K562 (cell line): ENCODE measurements at regions not wholly inside any gene's neighbourhood (a gene's known extent, or its start where the extent isn't known, plus 50 kb on each side); places are given as distances from the start of the nearest gene placed in this dataset.

Source experiments
- ATAC-seq: fragments of 200-7000 bp; cut with Tn5 transposase; 3 replicates; pipeline ENCODE4 v1.9.1; 2020; ENCODE audit warnings: moderate library complexity
- BruUV-seq: library from RNA; stranded (reverse); fragments of 400-500 nt; replicated peaks from 2 replicates; lab custom pipeline; 2021; lab: Mats Ljungman, UMichigan
- CTCF ChIA-PET: fragments of 300-600 bp; formaldehyde crosslinking; extraction: SDS; loops from one replicate; lab custom pipeline; 2021; ENCODE audit warnings: low intra/inter-chr PET ratio; lab: Yijun Ruan, JAX
- POLR2A ChIA-PET: fragments of 300-600, 350-650 bp; sonication (Branson Sonifier 250); formaldehyde crosslinking; extraction: SDS; loops from one replicate; lab custom pipeline; 2021; ENCODE audit warnings: antibody characterized with exemption, inconsistent platforms; lab: Yijun Ruan, JAX
- DNase-seq, 4 experiments: peaks; one replicate each; pipeline versions ENCODE4 v3.0.0 to v3.0.0-alpha.2; 2011 to 2018; ENCODE audit warnings: low spot score in 3 of 4, mixed read lengths in 3 of 4; ENCODE audit errors: extremely low read depth in 1 of 4
- FAIRE-seq: peaks from 2 replicates; lab custom pipeline; 2011; peaks lifted over from hg19 to GRCh38; lab: Jason Lieb, UNC
- H2AFZ ChIP-seq: 2 replicates; pipeline ENCODE4 v1.6.0; 2011; ENCODE audit warnings: low read depth, low read length, control low read depth, inconsistent platforms
- H3K27ac ChIP-seq: fragments of 200-600 bp; 3 replicates; pipeline ENCODE4 v1.8.0; 2011; ENCODE audit warnings: low read depth, mild to moderate bottlenecking, control low read depth, inconsistent platforms, low read length, moderate library complexity, mixed read lengths; ENCODE audit errors: extremely low read depth
- H3K27me3 ChIP-seq, 2 experiments: fragments of 300-600 bp in 1 of 2; 2 replicates in 1 of 2; 3 replicates in 1 of 2; pipeline versions ENCODE4 v1.6.0 to v1.8.0; 2011; ENCODE audit warnings: inconsistent platforms in 2 of 2, low read length in 2 of 2, mild to moderate bottlenecking in 1 of 2, mixed read lengths in 1 of 2, moderate library complexity in 1 of 2; ENCODE audit not compliant: control insufficient read depth in 2 of 2, insufficient read depth in 2 of 2
- H3K36me3 ChIP-seq: fragments of 300-600 bp; 3 replicates; pipeline ENCODE4 v1.8.0; 2011; ENCODE audit warnings: mild to moderate bottlenecking, low read length, inconsistent platforms; ENCODE audit not compliant: control insufficient read depth, insufficient read depth
- H3K4me1 ChIP-seq, 2 experiments: fragments of 200-600 bp in 1 of 2; replicated peaks in 1 of 2; 2 replicates in 1 of 2; 3 replicates in 1 of 2; pipeline versions ENCODE4 v1.5.1 to v1.8.0; 2011; ENCODE audit warnings: inconsistent platforms in 2 of 2, low read length in 2 of 2, mild to moderate bottlenecking in 1 of 2, mixed read lengths in 1 of 2, moderate library complexity in 1 of 2; ENCODE audit not compliant: control insufficient read depth in 2 of 2, insufficient read depth in 2 of 2
- H3K4me2 ChIP-seq: 2 replicates; pipeline ENCODE4 v1.6.1; 2011; ENCODE audit warnings: low read length, control low read depth, inconsistent platforms, mixed read lengths; ENCODE audit not compliant: insufficient read depth
- H3K4me3 ChIP-seq: fragments of 200-600 bp; sonication (generic), shearing (Covaris generic); 2 replicates; pipeline ENCODE4 v1.5.1; 2016; ENCODE audit warnings: control low read depth, inconsistent platforms
- H3K79me2 ChIP-seq: fragments of 200-600 bp; 3 replicates; pipeline ENCODE4 v1.8.0; 2011; ENCODE audit warnings: low read length, inconsistent platforms; ENCODE audit not compliant: control insufficient read depth, insufficient read depth
- H3K9ac ChIP-seq, 2 experiments: 2 replicates each; pipeline versions ENCODE4 v1.6.0 to v1.6.1; 2011; ENCODE audit warnings: low read depth in 2 of 2, low read length in 2 of 2, control low read depth in 1 of 2, inconsistent platforms in 1 of 2, mild to moderate bottlenecking in 1 of 2, mixed read lengths in 1 of 2; ENCODE audit not compliant: insufficient read depth in 1 of 2
- H3K9me1 ChIP-seq: one replicate; pipeline ENCODE4 v1.6.0; 2011; ENCODE audit warnings: inconsistent platforms, mild to moderate bottlenecking, low read length, moderate library complexity; ENCODE audit not compliant: control insufficient read depth, insufficient read depth
- H3K9me3 ChIP-seq: replicated peaks from 2 replicates; pipeline ENCODE4 v1.5.1; 2011; ENCODE audit warnings: low read depth, low read length, inconsistent platforms; ENCODE audit not compliant: control insufficient read depth, insufficient read depth
- H4K20me1 ChIP-seq: replicated peaks from 2 replicates; pipeline ENCODE4 v1.6.1; 2011; ENCODE audit warnings: low read length, inconsistent platforms, mixed read lengths; ENCODE audit not compliant: control insufficient read depth, insufficient read depth
- BCL6 ChIP-seq: fragments of 250-450 bp; sonication (Bioruptor Pico); IDR thresholded peaks from 2 replicates; pipeline ENCODE4 v1.4.0; 2020
- DMBX1 ChIP-seq: fragments of 250-450 bp; sonication (Bioruptor Pico); IDR thresholded peaks from 2 replicates; pipeline ENCODE4 v1.8.0; 2022; ENCODE audit warnings: inconsistent platforms, mild to moderate bottlenecking, moderate library complexity, borderline replicate concordance
- GATAD2B ChIP-seq: fragments of 450-650 bp; IDR thresholded peaks from 2 replicates; pipeline ENCODE4 v1.6.1; 2017; ENCODE audit warnings: mild to moderate bottlenecking, borderline replicate concordance
- HCFC1 ChIP-seq: IDR thresholded peaks from 2 replicates; pipeline ENCODE4 v1.6.1; 2012; ENCODE audit warnings: low read depth, low read length, improper control_type of control experiment
- KLF6 ChIP-seq: fragments of 250-450 bp; sonication (Bioruptor Pico); IDR thresholded peaks from 2 replicates; pipeline ENCODE4 v1.4.0; 2020; ENCODE audit warnings: mild to moderate bottlenecking, moderate library complexity, borderline replicate concordance
- NFIC ChIP-seq: fragments of 450-650 bp; IDR thresholded peaks from 2 replicates; pipeline ENCODE4 v1.6.1; 2017; ENCODE audit warnings: mild to moderate bottlenecking, inconsistent platforms
- NR4A1 ChIP-seq, 2 experiments: fragments of 250-450 bp in 1 of 2; fragments of 450-650 bp in 1 of 2; sonication (Bioruptor Pico) in 1 of 2; IDR thresholded peaks; 2 replicates each; pipeline versions ENCODE4 v1.4.0 to v1.6.1; 2016 to 2020; ENCODE audit warnings: mild to moderate bottlenecking in 2 of 2, missing compliant biosample characterization in 1 of 2, missing genetic modification characterization in 1 of 2, moderate library complexity in 1 of 2
- PHB ChIP-seq: fragments of 250-450 bp; sonication (Bioruptor Pico); IDR thresholded peaks from 2 replicates; pipeline ENCODE4 v1.5.0; 2021
- SNRNP70 ChIP-seq: fragments of 200-400 bp; formaldehyde crosslinking; optimal IDR thresholded peaks from 2 replicates; pipeline ENCODE3; 2017; ENCODE audit warnings: low read depth, low read length
- SRSF1 ChIP-seq: fragments of 200-400 bp; formaldehyde crosslinking; IDR thresholded peaks from 2 replicates; pipeline ENCODE4 v1.6.1; 2017; ENCODE audit warnings: mild to moderate bottlenecking, low read depth, low read length, moderate library complexity
- TAF1 ChIP-seq: IDR thresholded peaks from 2 replicates; pipeline ENCODE4 v1.6.1; 2011; ENCODE audit warnings: mild to moderate bottlenecking, low read length, moderate library complexity; ENCODE audit not compliant: insufficient read depth, control insufficient read depth, severe bottlenecking; ENCODE audit errors: extremely low read depth
- TCF3 ChIP-seq: sonication (generic); formaldehyde crosslinking; IDR thresholded peaks from 2 replicates; pipeline ENCODE4 v1.4.0; 2020; ENCODE audit warnings: mild to moderate bottlenecking, missing genetic modification reagents
- TCFL5 ChIP-seq: fragments of 250-450 bp; sonication (Bioruptor Pico); conservative IDR thresholded peaks from 2 replicates; pipeline ENCODE4 v1.6.1; 2021; ENCODE audit warnings: mild to moderate bottlenecking, moderate library complexity, matching md5 sums
- TRIM24 ChIP-seq, 2 experiments: fragments of 450-650 bp; IDR thresholded peaks; 2 replicates each; pipeline ENCODE4 v1.6.1; 2016
- ZBED1 ChIP-seq: IDR thresholded peaks from 2 replicates; pipeline ENCODE4 v1.6.1; 2014
- ZNF384 ChIP-seq: IDR thresholded peaks from 2 replicates; pipeline ENCODE4 v1.6.1; 2012; ENCODE audit warnings: low read depth, low read length, improper control_type of control experiment
- ZNF780A ChIP-seq: fragments of 250-450 bp; sonication (Bioruptor Pico); IDR thresholded peaks from 2 replicates; pipeline ENCODE4 v1.5.0; 2021; ENCODE audit warnings: mild to moderate bottlenecking
- ZNF830 ChIP-seq: fragments of 250-450 bp; sonication (Bioruptor Pico); IDR thresholded peaks from 2 replicates; pipeline ENCODE4 v1.5.0; 2021; ENCODE audit warnings: mild to moderate bottlenecking
- WGBS: fragments of 100-300 bp; shearing (Covaris generic); methylation state at CpG from one replicate; pipeline ENCODE4 v1.1.6; 2016; ENCODE audit warnings: low coverage, mixed read lengths; ENCODE audit not compliant: insufficient coverage; ENCODE audit errors: missing lambda C conversion rate; 5-methylcytosine and 5-hydroxymethylcytosine counted together
- in situ Hi-C: fragments of 300-500 bp; cut with MboI; formaldehyde crosslinking; loops from 4 replicates; pipeline ENCODE4 v1.15.0; 2018; ENCODE audit warnings: inconsistent platforms, mixed read lengths
- intact Hi-C: fragments of 100-400 bp; cut with micrococcal nuclease; formaldehyde crosslinking; loops from 2 replicates; pipeline ENCODE4 v1.14.2; 2022

- TF ChIP-seq SRSF1 (no peak), ZNF780A (no peak), ZNF830 (CRISPR knock-in tag) (no peak), KLF6 (CRISPR knock-in tag) (no peak), TCF3 (CRISPR knock-in tag) (no peak), PHB (CRISPR knock-in tag) (no peak), TRIM24 (IDR thresholded peaks at IDR 0.05) (no peak)
Observed at GRCh38 chr11:112336356-112336886, 75.8 kb upstream of the PLET1 start (continued).

- BruUV-seq = no TSS peak
- CTCF ChIA-PET = no interaction called here
Observed at GRCh38 chr11:112339566-112339965, 78.9 kb upstream of the PLET1 start.

More at GRCh38 chr11:112339566-112339965, 78.9 kb upstream of the PLET1 start:
- WGBS = 3% methylated on average over 2 of the region's 2 CpGs
- FAIRE-seq (no peak), DNase-seq (no peak), ATAC-seq (no peak)
- Histone ChIP-seq H3K9me1 (no peaks in the 10 kb centered on the region), H2AFZ (no peak overlapping the region), H3K27me3 (peaks cover under 1 to 14% of the 10 kb centered on the region in 2 experiments; a peak in 3 of 5 replicates), H3K4me3 (no peak overlapping the region), H3K79me2 (no peaks in the 10 kb centered on the region), H3K9ac (no peak overlapping the region), H3K27ac (no peak overlapping the region), H3K36me3 (no peaks in the 10 kb centered on the region), H3K4me2 (no peak overlapping the region), H3K4me1 (no peaks in the 10 kb centered on the region), H4K20me1 (no peaks in the 10 kb centered on the region; the same call in 1 of the 2 replicates), H3K9me3 (no peaks in the 10 kb centered on the region)
- intact Hi-C loops = no loop called here
- in situ Hi-C loops = no loop called here
- POLR2A ChIA-PET = interaction anchor here (0.6 to 1.3 kb wide), 4 partner anchors 9 to 209 kb away, joined by 3 to 4 read pairs (median 3); no protein-coding TSS in a partner anchor
- no peak for TF ChIP-seq NFIC
- no peak for TF ChIP-seq ZNF384
- no peak for TF ChIP-seq SNRNP70
- no peak for TF ChIP-seq HCFC1
- no peak for TF ChIP-seq DMBX1
- no peak for TF ChIP-seq BCL6 (CRISPR knock-in tag)
- TF ChIP-seq TCFL5 (CRISPR knock-in tag) = no peak
- no peak for TF ChIP-seq ZBED1
- no peak for TF ChIP-seq TAF1
- TF ChIP-seq GATAD2B = no peak
- no peak for TF ChIP-seq NR4A1 (CRISPR knock-in tag; IDR thresholded peaks at IDR 0.05)
- TF ChIP-seq NR4A1 (tag; IDR thresholded peaks at IDR 0.05) = no peak
